ENCODE measurements at regions not wholly inside any gene's neighbourhood (a gene's known extent, or its start where the extent isn't known, plus 50 kb on each side); places are given as distances from the start of the nearest gene placed in this dataset.
"Not testable (repeated sequence)": the region's sequence is repeated elsewhere in the genome, so short reads cannot be mapped to it uniquely, and the experiment has no call there.

DNA sequence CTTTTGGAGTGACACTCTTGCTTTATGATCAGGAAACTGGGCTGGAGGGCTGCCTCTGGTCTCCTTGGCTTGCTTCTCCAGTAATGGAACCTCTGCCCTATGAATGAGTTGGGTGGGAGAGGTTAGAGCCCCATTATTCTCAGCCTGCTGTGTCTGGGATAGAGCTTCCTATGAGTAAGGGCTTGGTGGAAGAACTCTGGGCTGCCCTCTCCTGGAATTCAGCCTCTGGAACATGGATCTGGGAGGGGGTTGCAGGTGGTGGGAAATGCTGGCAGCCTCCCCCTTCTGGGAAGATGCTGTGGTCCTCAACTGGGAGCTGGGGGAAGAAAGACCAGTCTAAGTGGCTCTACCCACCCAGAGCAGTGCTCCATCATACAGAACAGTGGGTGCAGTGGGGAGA is 81.8 kb upstream of the SYN3 start:
- DNase-seq: no peak

- DNase-seq: not testable (repeated sequence)
Measured at GRCh38 chr22:33138333-33138732, 80.2 kb upstream of the SYN3 start.

DNA sequence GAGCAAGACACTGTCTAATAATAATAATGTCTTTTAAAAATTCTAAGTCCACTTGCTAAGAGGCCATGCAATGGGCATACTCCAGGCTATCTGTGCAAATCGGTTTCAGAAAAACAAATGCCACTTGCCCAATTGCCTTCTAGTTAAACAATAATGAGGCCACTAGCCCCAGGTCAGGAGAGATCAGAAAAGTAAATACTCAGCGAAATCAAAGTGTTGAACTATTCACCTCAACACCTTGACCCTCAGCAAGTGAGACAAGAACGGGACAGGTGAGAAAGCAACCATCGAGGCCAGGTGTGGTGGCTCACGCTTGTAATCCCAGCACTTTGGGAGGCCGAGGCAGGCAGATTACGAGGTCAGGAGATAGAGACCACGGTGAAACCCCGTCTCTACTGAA is 72.3 kb upstream of the SYN3 start:
- DNase-seq: peak; percentile 8

GRCh38 chr22:33129621-33130020 is 71.4 kb upstream of the SYN3 start:
- no peak for DNase-seq

- peak; percentile 8 for DNase-seq
Measured at GRCh38 chr22:33126881-33127280, 68.7 kb upstream of the SYN3 start.

DNA sequence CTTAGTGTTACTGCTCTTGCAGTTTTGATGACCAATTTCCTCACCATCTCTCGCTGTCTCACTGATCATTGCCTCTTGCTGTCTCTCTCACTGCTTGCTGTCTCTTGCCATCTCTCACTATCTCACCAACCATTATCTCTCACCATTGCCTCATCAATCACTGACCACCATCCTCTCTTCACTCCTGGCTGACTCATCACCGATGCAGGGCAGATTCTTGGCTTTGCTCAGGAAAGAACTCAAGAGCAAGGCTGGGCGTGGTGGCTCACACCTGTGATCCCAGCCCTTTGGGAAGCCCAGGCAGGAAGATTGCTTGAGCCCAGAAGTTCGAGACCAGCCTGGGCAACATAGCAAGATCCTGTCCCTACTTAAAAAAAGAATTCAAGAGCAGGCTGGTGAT is 66.3 kb upstream of the SYN3 start:
- no peak for DNase-seq

DNA sequence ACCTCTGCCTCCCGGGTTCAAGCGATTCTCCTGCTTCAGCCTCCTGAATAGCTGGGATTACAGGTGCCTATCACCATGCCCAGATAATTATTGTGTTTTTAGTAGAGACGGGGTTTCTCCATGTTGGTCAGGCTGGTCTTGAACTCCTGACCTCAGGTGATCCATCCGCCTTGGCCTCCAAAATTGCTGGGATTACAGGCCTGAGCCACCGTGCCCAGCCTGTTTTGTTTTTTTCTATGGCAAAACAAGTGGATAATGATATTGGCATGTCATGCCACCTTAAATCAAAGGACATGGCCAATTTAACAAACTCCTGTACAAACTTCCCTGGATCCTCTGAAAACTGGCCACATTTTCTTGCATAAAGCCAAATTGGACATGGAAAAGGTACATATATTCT is 64.3 kb upstream of the SYN3 start:
- not testable (repeated sequence) for DNase-seq

DNA sequence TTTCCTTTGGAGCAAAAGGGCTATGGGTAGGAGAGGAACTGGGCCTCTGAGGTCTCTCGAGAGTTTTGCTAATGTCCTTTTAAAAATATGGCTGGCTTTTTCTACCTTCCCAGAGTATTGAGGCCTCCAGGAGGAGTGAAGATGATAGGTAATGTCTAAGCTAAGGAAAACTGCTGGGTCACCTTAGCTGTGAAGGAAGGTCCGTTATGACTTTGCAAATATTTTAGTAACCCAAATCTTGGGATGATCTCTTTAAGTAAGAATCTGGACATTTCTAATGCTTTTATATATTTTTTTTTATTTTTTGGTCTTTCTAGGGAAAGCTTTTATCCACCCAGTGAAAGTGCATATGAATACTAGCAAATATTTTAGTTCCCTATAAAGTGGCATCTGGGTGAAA is 60.9 kb upstream of the SYN3 start:
- no peak for DNase-seq

- no peak for DNase-seq
Measured at GRCh38 chr22:33117821-33118220, 59.6 kb upstream of the SYN3 start.

- DNase-seq: no peak
Measured at GRCh38 chr22:33116841-33117547, 58.8 kb upstream of the SYN3 start.

- no peak for DNase-seq
Measured at GRCh38 chr22:33114565-33114964, 56.4 kb upstream of the SYN3 start.

DNA sequence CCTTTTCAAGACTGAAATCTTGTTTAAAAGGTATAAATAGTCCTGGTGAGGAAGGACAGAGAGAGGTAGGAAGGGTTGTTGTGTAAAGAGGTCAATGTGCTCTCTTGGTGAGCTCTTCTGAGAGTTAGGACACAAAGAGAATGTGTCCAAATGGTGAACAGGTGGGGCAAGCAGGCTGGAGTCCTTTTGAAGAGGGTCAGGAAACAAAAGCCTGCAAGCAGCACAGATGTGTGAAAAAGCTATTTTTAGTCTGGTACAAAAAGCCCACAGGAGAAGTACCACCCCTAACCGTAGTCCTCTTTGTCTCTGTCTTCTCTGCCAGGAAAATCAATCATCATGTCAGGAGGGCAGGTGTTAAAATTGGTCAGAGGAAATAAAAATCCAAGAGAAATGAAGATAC is 54.4 kb upstream of the SYN3 start:
- DNase-seq: peak; percentile 43

GRCh38 chr22:33111491-33111890 is 53.3 kb upstream of the SYN3 start:
- no peak for DNase-seq

DNA sequence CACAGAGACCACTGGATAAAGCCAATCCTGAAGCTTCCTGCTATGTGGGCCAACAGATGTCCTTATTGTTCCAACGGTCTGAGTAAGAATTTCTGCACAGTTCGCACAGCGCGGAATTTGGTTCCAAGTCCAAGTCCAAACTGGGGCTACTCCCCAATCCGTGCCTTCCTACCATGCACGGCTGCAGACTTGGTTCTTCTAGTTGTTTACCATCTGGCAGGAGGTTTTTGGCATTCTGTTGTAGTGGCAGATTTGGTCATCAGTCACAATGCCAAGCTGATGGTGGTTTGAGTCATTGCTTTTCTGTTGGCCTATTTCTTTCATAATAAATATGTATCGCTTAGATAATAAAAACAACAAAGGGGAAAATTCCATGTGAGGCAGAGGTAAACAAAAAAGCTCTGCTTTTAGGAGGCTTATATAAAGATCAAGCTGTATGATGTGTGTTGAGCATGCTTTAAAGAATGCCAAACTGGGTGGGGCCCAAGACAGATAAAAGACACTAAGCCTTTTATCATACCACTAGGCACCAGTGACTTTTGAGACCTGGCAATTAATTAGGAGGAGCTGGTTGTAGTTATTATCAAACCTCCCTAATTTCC is 52.5 kb upstream of the SYN3 start:
- no peak for DNase-seq

DNA sequence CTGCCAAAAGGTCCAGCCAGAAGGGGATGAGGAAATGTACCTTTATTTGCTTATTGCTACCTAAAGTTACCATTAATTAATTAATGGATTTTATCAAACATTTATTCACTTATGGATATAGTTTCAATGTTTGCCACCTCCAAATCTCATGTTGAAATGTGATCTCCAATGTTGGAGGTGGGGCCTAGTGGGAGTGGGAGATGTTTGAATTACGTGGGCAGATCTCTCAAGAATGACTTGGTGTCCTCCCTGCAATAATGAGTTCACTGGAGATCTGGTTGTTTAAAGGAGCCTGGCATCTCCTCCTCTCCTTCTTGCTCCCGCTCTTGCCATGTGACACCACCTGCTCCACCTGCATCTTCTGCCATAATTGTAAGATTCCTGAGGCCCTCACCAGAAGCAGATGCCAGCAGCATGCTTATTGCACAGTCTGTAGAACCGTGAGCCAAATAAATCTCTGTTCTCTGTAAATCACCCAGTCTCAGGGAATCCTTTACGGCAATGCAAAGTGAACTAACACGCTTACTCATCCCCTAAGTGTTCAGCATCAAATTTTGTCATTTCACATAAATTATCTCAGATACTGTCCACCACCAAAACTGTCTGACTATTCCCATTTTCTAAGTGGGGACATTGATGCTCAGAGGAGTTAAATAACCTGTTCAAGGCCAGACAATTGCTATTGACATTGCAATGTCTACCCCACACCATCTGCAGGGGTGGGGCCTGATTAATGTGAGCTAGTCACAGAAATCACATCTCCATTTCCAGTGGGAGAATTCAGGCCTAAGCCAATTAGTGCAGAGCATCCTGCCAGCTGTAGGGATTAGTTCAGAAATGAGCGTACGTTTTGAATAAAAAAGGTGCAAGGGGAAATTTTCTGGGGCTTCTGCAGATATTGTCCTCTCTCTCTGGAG is 51.6 kb upstream of the SYN3 start:
- no peak for DNase-seq

DNA sequence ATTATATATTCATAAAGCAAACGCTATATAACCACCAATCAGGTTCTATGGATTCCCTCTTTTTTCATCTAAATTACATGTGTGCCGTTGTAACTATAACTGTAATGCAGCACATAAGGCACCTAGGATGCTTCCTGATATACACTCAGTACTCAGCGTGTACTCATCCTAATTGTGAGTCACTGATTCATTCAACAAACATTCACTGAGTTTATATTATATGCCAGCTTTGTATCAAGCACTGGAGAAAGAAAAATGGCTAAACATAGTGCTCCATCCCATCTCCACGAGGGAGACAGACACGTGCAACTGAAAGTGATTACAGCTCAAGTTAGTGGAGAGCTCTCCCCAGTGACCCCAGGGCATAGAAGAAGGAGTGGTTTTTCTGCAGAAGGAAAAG is 49.9 kb upstream of the SYN3 start:
- no peak for DNase-seq
